ENCODE measurements at regions not wholly inside any gene's neighbourhood (a gene's known extent, or its start where the extent isn't known, plus 50 kb on each side); places are given as distances from the start of the nearest gene placed in this dataset.

DNA sequence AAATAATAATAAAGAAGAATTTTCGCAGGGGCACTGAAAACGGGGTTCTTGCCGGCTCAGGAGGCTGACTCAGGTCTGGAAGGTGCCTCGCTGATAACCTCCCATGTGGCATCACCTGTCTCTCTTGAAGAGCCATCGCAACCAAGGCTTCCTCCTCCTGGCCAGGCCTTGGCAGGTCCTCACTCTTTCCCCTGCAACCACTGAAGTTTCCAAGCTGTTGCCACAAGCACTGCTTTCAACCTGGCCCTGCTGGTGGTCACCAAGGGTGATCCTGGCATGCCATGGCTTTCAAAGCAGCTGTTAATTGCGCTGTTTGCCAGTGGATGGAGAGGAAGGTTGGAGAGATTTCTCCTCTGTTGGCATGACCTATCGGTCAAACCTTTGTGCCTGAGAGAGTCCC is 163.6 kb upstream of the COPS8 start:
- DNase-seq (ENCODE audit: low read depth), result no peak
- no peak overlapping the region for H3K4me3 ChIP-seq (replicated peaks; ENCODE audit: low read depth, low read length)
- TF ChIP-seq, protein P1, sequence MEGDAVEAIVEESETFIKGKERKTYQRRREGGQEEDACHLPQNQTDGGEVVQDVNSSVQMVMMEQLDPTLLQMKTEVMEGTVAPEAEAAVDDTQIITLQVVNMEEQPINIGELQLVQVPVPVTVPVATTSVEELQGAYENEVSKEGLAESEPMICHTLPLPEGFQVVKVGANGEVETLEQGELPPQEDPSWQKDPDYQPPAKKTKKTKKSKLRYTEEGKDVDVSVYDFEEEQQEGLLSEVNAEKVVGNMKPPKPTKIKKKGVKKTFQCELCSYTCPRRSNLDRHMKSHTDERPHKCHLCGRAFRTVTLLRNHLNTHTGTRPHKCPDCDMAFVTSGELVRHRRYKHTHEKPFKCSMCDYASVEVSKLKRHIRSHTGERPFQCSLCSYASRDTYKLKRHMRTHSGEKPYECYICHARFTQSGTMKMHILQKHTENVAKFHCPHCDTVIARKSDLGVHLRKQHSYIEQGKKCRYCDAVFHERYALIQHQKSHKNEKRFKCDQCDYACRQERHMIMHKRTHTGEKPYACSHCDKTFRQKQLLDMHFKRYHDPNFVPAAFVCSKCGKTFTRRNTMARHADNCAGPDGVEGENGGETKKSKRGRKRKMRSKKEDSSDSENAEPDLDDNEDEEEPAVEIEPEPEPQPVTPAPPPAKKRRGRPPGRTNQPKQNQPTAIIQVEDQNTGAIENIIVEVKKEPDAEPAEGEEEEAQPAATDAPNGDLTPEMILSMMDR (IDR thresholded peaks at IDR 0.05; ENCODE audit: low read length, missing control alignments), result no peak

DNA sequence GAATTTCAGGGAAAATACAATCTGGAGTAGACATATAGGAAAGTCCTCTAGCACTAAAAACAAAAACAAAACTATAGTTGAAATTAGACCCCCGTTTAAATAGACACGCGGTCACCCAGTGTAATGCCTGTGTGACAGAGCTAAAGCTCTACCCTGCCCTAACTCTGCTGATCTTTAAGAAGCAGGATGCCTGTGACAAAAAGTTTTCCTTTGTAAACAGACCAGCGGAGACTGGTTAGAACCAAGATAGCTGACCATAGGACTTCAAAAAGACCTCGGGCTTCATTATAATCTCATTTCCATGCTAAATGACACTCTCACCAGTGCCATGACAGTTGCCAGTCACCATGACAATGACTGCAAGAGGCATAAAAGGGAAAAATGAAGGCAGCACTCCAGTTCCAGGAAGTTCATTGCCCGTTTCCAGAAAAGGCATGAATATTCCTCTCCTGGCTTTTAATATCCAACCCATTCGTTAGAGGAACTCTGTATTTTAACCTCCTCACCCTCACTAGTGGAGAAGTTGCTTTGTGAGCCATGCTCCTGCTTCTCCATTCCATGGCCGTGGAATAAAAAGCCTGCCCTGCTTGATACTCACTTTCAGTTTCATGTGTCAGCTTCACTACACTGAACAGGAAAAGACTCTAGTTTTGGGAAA is 157.2 kb upstream of the COPS8 start:
- DNase-seq (ENCODE audit: low read depth), result no peak
- TF ChIP-seq, protein P1 (IDR thresholded peaks at IDR 0.05; ENCODE audit: low read length, missing control alignments), result no peak
- H3K4me3 ChIP-seq (replicated peaks; ENCODE audit: low read depth, low read length), result peak overlapping the region; percentile 25

DNA sequence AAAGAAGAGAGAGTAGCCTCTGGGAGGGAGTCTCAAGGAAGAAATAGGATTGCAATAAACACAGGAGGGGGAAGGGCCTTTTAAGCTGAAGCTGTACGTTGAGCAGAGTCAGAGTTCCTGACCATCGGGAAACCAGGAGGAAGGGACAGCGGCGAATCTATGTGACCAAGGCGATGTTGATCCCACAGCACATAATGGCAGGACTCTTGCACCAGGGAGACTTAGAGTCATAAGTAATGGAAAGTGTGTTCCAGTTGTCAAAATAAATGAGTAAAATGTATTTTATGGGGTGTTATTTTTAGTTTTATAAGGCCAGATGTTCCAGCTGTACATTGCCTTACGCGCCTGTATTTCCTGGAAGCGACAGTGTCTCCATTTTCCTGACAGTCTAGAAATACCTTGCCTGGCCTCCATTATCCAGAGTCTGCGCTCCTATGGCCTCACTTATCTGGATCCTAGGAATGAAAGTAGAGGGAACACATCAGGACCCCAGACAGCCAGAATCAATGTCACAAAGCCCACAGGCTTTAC is 152.8 kb upstream of the COPS8 start:
- no peak for DNase-seq (ENCODE audit: low read depth)
- no peak overlapping the region for H3K4me3 ChIP-seq (replicated peaks; ENCODE audit: low read depth, low read length)
- TF ChIP-seq, protein P1 (IDR thresholded peaks at IDR 0.05; ENCODE audit: low read length, missing control alignments), result no peak

DNA sequence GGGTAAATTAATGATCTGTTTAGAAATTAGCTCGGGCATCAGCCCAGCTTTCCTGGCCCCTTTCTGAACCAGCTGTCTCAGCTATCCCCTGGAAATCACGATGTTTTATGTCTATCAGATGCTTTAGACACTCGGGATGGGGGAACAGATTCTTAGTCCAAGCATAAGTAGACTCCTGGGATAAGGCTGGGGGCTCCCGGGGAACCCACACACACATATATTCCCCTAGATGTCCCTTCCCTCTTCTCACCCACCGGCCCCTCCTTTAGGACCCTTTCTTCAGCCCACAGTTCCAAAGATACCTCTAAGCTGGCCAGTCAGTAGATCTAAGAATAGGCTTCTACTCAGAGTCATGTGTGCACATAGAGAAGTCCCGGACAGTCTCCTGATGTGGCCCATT is 151.5 kb upstream of the COPS8 start:
- TF ChIP-seq, protein P1 (IDR thresholded peaks at IDR 0.05; ENCODE audit: low read length, missing control alignments), result no peak
- no peak overlapping the region for H3K4me3 ChIP-seq (replicated peaks; ENCODE audit: low read depth, low read length)
- no peak for DNase-seq (ENCODE audit: low read depth)

DNA sequence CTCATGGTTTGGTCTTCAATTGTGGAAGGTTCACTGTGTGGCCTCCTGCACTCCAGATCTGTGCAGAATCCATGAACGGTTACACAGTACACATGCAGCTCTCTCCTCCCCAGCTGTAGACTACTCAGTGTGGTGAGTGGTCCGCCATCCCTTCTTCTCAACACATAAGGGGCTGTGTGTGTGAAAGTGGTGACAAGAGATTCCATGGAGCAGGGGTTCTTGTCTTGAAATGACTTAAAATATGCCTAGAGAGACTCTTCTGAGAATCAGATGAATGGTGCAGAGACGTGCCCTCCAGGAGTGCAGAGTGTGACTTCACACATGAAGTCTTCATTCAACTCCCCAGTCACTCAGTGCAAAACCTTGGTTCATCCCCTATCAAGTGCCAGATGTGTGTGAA is 151.0 kb upstream of the COPS8 start:
- TF ChIP-seq, protein P1 (IDR thresholded peaks at IDR 0.05; ENCODE audit: low read length, missing control alignments), result no peak
- H3K4me3 ChIP-seq (replicated peaks; ENCODE audit: low read depth, low read length), result no peak overlapping the region
- no peak for DNase-seq (ENCODE audit: low read depth)

DNA sequence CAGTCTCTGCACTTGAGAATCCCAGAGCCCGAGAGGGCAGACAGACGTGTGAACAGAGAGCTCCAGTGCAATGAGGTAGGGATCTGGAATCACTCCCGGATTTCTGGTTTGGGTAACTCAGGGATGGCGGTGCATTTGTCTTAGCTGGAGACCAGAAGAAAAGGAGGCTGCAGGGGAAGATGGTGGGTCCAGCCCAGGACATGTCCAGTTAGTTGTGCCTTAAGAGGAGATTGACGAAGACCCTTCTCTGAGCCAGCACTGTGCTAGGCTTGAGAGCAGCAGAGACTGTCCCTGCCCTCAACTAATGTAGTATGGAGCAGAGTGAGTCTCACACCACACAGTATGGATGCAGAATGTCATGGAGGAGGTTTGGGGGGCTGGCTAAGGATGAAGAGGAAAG is 150.6 kb upstream of the COPS8 start:
- TF ChIP-seq, protein P1 (IDR thresholded peaks at IDR 0.05; ENCODE audit: low read length, missing control alignments), result no peak
- DNase-seq (ENCODE audit: low read depth), result no peak
- H3K4me3 ChIP-seq (replicated peaks; ENCODE audit: low read depth, low read length), result no peak overlapping the region

Data from fibroblast of pulmonary artery (primary cell).